Activated CD4-positive, alpha-beta T cell treated with anti-CD3 and anti-CD28 coated beads for 36 hours (primary cell): ENCODE measurements at regions not wholly inside any gene's neighbourhood (a gene's known extent, or its start where the extent isn't known, plus 50 kb on each side); places are given as distances from the start of the nearest gene placed in this dataset.

Source experiments
- ATAC-seq: fragments of 200-7000 bp; cut with Tn5 transposase; one replicate; pipeline ENCODE4 v1.10.0; 2021; ENCODE audit warnings: mild to moderate bottlenecking, moderate library complexity
- CTCF ChIA-PET: fragments of 350-600 bp; sonication (Branson Sonifier 250); formaldehyde crosslinking; loops from one replicate; lab custom pipeline; 2021; ENCODE audit warnings: antibody characterized with exemption; lab: Charles Lee
- POLR2A ChIA-PET: fragments of 350-600 bp; sonication (Branson Sonifier 250); formaldehyde crosslinking; loops from one replicate; lab custom pipeline; 2021; ENCODE audit warnings: antibody characterized with exemption, inconsistent platforms; lab: Charles Lee
- DNase-seq: peaks from one replicate; pipeline ENCODE4 v3.0.0-alpha.2; 2020
- H3K27ac Mint-ChIP-seq: one replicate; pipeline ENCODE4 v1.8.0; 2021; ENCODE audit warnings: mixed read lengths
- H3K27me3 Mint-ChIP-seq: one replicate; pipeline ENCODE4 v1.8.0; 2021; ENCODE audit warnings: mixed read lengths
- H3K36me3 Mint-ChIP-seq: one replicate; pipeline ENCODE4 v1.8.0; 2021; ENCODE audit warnings: low read depth, mixed read lengths
- H3K4me1 Mint-ChIP-seq: one replicate; pipeline ENCODE4 v1.8.0; 2021; ENCODE audit warnings: mixed read lengths
- H3K4me3 Mint-ChIP-seq: one replicate; pipeline ENCODE4 v1.8.0; 2021; ENCODE audit warnings: mild to moderate bottlenecking, moderate library complexity, mixed read lengths
- H3K9me3 Mint-ChIP-seq: one replicate; pipeline ENCODE4 v1.8.0; 2021; ENCODE audit warnings: low read depth, mixed read lengths
- intact Hi-C, 2 experiments: fragments of 100-400 bp; cut with DNase I in 1 of 2; cut with micrococcal nuclease in 1 of 2; formaldehyde crosslinking; loops; one replicate each; pipeline versions ENCODE4 v1.14.2 to v1.15.1; 2022 to 2024; cut with DNase I, micrococcal nuclease

DNA sequence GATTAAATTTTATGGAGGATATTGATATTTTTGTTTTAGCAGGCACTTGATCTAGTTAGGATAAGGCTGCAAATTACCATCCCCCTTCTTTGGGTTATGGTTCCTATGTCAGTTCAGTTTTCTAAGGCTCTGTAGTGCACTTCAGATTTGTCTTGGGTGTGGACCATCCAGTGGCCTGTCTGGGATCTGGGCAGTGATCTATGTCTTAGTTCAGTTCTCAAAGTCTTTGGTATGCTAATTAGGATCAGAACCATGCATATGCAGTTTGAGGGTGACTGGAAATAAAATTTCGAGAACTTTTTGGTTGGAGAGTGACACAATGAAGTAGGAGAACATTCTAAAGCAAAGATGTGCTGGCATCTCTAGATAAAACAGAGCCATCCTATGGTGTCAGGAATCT lies 388.2 kb downstream of the MID1IP1 start:
- no peaks in the 10 kb centered on the region for H3K4me1 Mint-ChIP-seq
- intact Hi-C loops, result no loop called here
- ATAC-seq (no peak), DNase-seq (no peak)
- no peaks in the 10 kb centered on the region for H3K36me3 Mint-ChIP-seq
- no peak overlapping the region for H3K27ac Mint-ChIP-seq
- no peak overlapping the region for H3K4me3 Mint-ChIP-seq
- POLR2A ChIA-PET, result no interaction called here
- CTCF ChIA-PET, result no interaction called here
- H3K9me3 Mint-ChIP-seq, result no peaks in the 10 kb centered on the region
- peaks cover 2% of the 10 kb centered on the region for H3K27me3 Mint-ChIP-seq

DNA sequence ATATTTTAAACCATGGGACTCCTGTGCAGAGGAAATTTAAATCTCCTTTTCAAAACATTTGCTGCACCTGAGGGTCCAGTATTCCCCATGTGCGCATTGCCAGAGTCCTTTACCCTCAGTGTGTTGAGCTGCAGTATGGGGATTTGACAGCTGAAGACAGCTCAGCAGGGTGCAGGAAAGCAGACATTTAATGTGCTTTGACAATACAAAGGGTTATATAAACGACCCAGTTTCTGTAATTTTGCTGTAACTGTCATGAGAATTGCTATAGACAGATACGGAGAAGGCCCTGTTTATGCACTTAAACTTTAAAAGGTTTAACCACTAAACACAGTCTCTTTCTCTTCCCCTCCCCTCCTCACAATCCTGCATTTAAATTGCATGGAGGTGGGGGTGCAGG lies 393.4 kb downstream of the MID1IP1 start:
- Mint-ChIP-seq H3K9me3 (no peaks in the 10 kb centered on the region), H3K4me1 (peaks cover 31% of the 10 kb centered on the region), H3K36me3 (no peaks in the 10 kb centered on the region), H3K27ac (no peak overlapping the region), H3K27me3 (peaks cover 2% of the 10 kb centered on the region), H3K4me3 (no peak overlapping the region)
- ChIA-PET CTCF (interaction anchor here (1.0 kb wide), 1 partner anchor 13 kb away, joined by 3 read pairs; no protein-coding TSS in a partner anchor), POLR2A (no interaction called here)
- no peak for ATAC-seq
- intact Hi-C loops, result loop anchor here (5.0 to 10.0 kb wide), 3 partner anchors 32 to 660 kb away; no protein-coding TSS in a partner anchor
- no peak for DNase-seq

GRCh38 chrX:39195156-39195555 lies 393.9 kb downstream of the MID1IP1 start:
- no peak for DNase-seq
- intact Hi-C loops, result loop anchor here (5.0 to 10.0 kb wide), 3 partner anchors 33 to 660 kb away; no protein-coding TSS in a partner anchor
- H3K9me3 Mint-ChIP-seq, result no peaks in the 10 kb centered on the region
- ATAC-seq, result no peak
- H3K4me1 Mint-ChIP-seq, result peaks cover 36% of the 10 kb centered on the region
- H3K27me3 Mint-ChIP-seq, result peaks cover 2% of the 10 kb centered on the region
- H3K36me3 Mint-ChIP-seq, result no peaks in the 10 kb centered on the region
- CTCF ChIA-PET, result interaction anchor here (1.0 kb wide), 1 partner anchor 13 kb away, joined by 3 read pairs; no protein-coding TSS in a partner anchor
- H3K4me3 Mint-ChIP-seq, result no peak overlapping the region
- POLR2A ChIA-PET, result no interaction called here
- peak overlapping the region; percentile 51 for H3K27ac Mint-ChIP-seq

DNA sequence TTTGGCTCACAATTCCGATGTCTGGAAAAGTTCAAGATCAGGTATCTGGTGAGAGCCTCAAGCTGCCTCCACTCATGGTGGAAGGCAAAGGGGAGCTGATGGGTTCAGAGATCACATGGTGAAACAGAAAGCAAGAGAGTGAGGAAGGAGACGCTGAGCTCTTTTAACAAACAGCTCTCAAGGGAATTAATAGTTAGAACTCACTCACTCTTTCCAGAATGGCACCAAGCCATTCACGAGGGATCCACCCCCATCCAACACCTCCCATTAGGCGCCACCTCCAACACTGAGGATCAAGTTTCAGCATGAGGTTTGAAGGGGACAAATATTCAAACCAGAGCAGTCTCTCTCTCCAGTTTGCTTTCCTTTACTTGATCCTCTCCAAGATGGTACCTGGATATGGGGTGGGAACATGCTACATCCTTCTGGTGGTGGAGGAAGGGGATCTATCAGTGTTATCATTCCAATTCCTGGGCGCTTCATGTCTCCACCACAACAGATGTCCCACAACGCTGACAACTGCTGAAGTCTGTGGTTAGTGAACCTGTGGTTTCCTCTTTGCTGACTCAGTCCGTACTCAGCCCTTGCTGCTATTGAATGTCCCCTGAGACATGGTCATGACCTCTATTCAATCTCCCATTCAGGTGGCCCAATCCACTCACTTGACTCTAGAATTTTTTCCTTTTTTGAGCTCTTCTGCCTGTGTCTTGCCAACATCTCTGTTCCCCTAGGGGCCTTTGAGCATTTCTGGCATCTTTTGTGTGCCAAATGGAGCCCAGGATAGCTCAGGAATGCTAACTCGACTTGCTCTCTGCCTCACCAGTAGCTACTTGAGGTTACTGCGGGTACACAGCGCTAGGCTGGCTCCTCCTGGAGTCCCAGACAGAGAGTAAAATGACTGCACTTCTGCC lies 395.2 kb downstream of the MID1IP1 start:
- ATAC-seq (peak; percentile 85), DNase-seq (peak; percentile 69)
- H3K27me3 Mint-ChIP-seq, result peaks cover 2% of the 10 kb centered on the region
- no peaks in the 10 kb centered on the region for H3K36me3 Mint-ChIP-seq
- H3K4me3 Mint-ChIP-seq, result peak overlapping the region; percentile 44
- peak overlapping the region; percentile 76 for H3K27ac Mint-ChIP-seq
- intact Hi-C loops, result loop anchor here (1.0 to 10.0 kb wide), 5 partner anchors 9 to 658 kb away; no protein-coding TSS in a partner anchor
- ChIA-PET POLR2A (interaction anchor here (0.6 to 1.7 kb wide), 4 partner anchors 22 to 313 kb away, joined by 3 to 6 read pairs (median 4); no protein-coding TSS in a partner anchor), CTCF (interaction anchor here (0.5 to 1.3 kb wide), 4 partner anchors 11 to 40 kb away, joined by 3 to 4 read pairs (median 4); no protein-coding TSS in a partner anchor)
- no peaks in the 10 kb centered on the region for H3K9me3 Mint-ChIP-seq
- peaks cover 47% of the 10 kb centered on the region for H3K4me1 Mint-ChIP-seq

DNA sequence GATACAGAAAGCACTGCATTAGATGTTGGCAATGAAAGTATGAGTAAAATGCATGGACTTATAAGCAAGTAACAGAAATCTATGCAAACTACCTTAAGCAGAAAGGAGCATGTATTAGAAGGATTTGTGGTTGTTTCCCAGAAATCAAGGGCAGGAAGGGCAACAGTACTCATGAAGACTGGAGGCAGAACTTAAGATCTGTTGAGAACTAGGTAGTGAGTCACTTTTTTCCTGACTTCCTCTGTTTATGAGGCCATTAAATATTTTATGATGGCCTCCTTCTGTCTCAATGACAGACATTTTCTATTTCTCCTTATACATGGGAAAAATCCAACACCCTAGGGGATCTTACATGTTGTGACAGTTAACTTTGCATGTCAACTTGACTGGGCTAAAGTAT lies 398.2 kb downstream of the MID1IP1 start:
- no peaks in the 10 kb centered on the region for H3K9me3 Mint-ChIP-seq
- H3K27me3 Mint-ChIP-seq, result no peaks in the 10 kb centered on the region
- no peaks in the 10 kb centered on the region for H3K36me3 Mint-ChIP-seq
- peaks cover 69% of the 10 kb centered on the region for H3K4me1 Mint-ChIP-seq
- no peak for DNase-seq
- POLR2A ChIA-PET, result no interaction called here
- CTCF ChIA-PET, result no interaction called here
- ATAC-seq, result no peak
- no peak overlapping the region for H3K4me3 Mint-ChIP-seq
- intact Hi-C loops, result loop anchor here (5.0 to 10.0 kb wide), 3 partner anchors 37 to 655 kb away; no protein-coding TSS in a partner anchor
- H3K27ac Mint-ChIP-seq, result peak overlapping the region; percentile 47

GRCh38 chrX:39201305-39201990 lies 400.2 kb downstream of the MID1IP1 start:
- Mint-ChIP-seq H3K27ac (peak overlapping the region; percentile 63), H3K4me1 (peaks cover 72% of the 10 kb centered on the region), H3K4me3 (no peak overlapping the region), H3K36me3 (no peaks in the 10 kb centered on the region), H3K27me3 (no peaks in the 10 kb centered on the region), H3K9me3 (no peaks in the 10 kb centered on the region)
- intact Hi-C loops, result no loop called here
- DNase-seq (peak; percentile 16), ATAC-seq (peak; percentile 42)
- ChIA-PET CTCF (no interaction called here), POLR2A (no interaction called here)

DNA sequence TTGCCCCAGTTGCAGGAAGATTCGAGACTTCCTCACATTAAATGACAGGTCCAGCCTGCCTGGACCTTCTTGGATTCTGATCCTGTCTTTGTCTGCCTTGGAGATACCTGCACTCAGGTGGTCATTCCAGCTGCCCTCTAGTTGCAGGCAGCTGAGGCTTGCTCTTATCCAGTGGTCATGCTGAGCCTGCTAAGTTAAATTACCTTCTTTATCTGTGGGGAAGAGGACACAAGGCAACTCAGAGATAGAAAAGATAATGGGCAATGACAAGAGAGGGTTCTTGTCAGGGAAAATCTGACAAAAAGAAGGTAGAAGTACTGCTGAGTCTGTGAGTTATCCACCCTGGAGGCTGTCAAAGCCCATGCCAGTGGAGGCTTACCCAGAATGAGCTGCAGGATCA lies 401.4 kb downstream of the MID1IP1 start:
- no peak for ATAC-seq
- H3K4me3 Mint-ChIP-seq, result no peak overlapping the region
- no peak for DNase-seq
- peaks cover 64% of the 10 kb centered on the region for H3K4me1 Mint-ChIP-seq
- ChIA-PET CTCF (interaction anchor here (0.6 kb wide), 1 partner anchor 90 kb away, joined by 3 read pairs; no protein-coding TSS in a partner anchor), POLR2A (interaction anchor here (0.6 kb wide), 1 partner anchor 26 kb away, joined by 3 read pairs; no protein-coding TSS in a partner anchor)
- intact Hi-C loops, result loop anchor here in 1 of 2 experiments (2.0 kb wide), 1 partner anchor 402 kb away; the partner anchor contains the start of gene MID1IP1
- no peak overlapping the region for H3K27ac Mint-ChIP-seq
- H3K9me3 Mint-ChIP-seq, result no peaks in the 10 kb centered on the region
- H3K27me3 Mint-ChIP-seq, result no peaks in the 10 kb centered on the region
- no peaks in the 10 kb centered on the region for H3K36me3 Mint-ChIP-seq

DNA sequence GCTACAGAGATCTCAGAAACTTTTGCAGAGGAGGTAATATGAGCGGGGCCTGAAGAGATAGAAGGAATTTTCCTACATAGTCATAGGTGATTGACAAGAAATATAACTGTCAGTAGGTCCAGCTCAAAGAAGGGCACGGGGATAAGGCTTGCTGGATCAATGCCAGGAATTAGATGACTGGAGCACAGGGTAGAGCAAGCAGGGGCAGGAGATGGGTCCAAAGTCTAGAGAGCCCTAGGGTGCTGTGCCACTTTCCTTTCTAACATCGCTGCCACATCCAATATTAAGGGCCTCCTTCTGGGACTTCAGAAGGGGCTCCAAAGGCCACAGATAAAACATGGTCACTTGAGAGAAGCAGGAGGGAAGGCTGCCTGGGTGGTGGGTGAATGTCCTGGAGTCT lies 402.2 kb downstream of the MID1IP1 start:
- ATAC-seq (no peak), DNase-seq (no peak)
- intact Hi-C loops, result loop anchor here in 1 of 2 experiments (2.0 kb wide), 1 partner anchor 403 kb away; the partner anchor contains the start of gene MID1IP1
- Mint-ChIP-seq H3K27me3 (no peaks in the 10 kb centered on the region), H3K36me3 (no peaks in the 10 kb centered on the region), H3K4me1 (peaks cover 64% of the 10 kb centered on the region), H3K9me3 (no peaks in the 10 kb centered on the region), H3K4me3 (no peak overlapping the region), H3K27ac (no peak overlapping the region)
- ChIA-PET CTCF (interaction anchor here (0.6 kb wide), 1 partner anchor 91 kb away, joined by 3 read pairs; no protein-coding TSS in a partner anchor), POLR2A (interaction anchor here (0.6 to 0.8 kb wide), 2 partner anchors 27 to 198 kb away, joined by 3 read pairs; no protein-coding TSS in a partner anchor)

GRCh38 chrX:39204353-39204752 lies 403.1 kb downstream of the MID1IP1 start:
- Mint-ChIP-seq H3K9me3 (no peaks in the 10 kb centered on the region), H3K4me1 (peaks cover 61% of the 10 kb centered on the region), H3K36me3 (no peaks in the 10 kb centered on the region), H3K4me3 (no peak overlapping the region), H3K27me3 (no peaks in the 10 kb centered on the region), H3K27ac (peak overlapping the region; percentile 83)
- CTCF ChIA-PET, result interaction anchor here (0.7 kb wide), 1 partner anchor 60 kb away, joined by 3 read pairs; no protein-coding TSS in a partner anchor
- DNase-seq (no peak), ATAC-seq (no peak)
- intact Hi-C loops, result loop anchor here in 1 of 2 experiments (2.0 kb wide), 1 partner anchor 34 kb away; no protein-coding TSS in a partner anchor
- POLR2A ChIA-PET, result no interaction called here

DNA sequence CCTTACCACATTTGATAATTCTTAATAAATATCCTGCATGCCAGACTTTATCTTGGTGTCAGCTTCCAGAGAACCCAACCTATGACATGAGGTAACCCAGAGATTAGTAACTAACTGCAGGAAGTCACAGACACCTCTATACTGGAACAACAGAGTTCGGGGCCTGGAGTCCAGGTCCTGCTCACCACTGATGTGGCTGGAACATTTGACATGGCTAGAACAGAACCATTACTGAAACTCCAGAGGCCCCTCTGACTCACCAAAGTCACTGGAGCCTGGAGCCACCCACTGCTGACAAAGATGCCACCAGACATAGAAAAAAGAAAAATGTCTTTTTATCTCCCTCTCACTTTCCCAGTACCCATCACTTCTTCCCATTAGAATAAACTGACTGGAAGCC lies 403.7 kb downstream of the MID1IP1 start:
- H3K27ac Mint-ChIP-seq, result peak overlapping the region; percentile 83
- DNase-seq (peak; percentile 75), ATAC-seq (peak; percentile 90)
- peaks cover 55% of the 10 kb centered on the region for H3K4me1 Mint-ChIP-seq
- H3K9me3 Mint-ChIP-seq, result no peaks in the 10 kb centered on the region
- intact Hi-C loops, result loop anchor here (1.0 to 5.0 kb wide), 6 partner anchors 9 to 567 kb away; no protein-coding TSS in a partner anchor
- H3K27me3 Mint-ChIP-seq, result no peaks in the 10 kb centered on the region
- CTCF ChIA-PET, result interaction anchor here (1.1 kb wide), 1 partner anchor 31 kb away, joined by 3 read pairs; no protein-coding TSS in a partner anchor
- H3K36me3 Mint-ChIP-seq, result no peaks in the 10 kb centered on the region
- peak overlapping the region; percentile 21 for H3K4me3 Mint-ChIP-seq
- POLR2A ChIA-PET, result no interaction called here
